CD4-positive, alpha-beta T cell treated with Interleukin-15 for 4 hours (primary cell): ENCODE measurements at regions not wholly inside any gene's neighbourhood (a gene's known extent, or its start where the extent isn't known, plus 50 kb on each side); places are given as distances from the start of the nearest gene placed in this dataset.
A peak's percentile ranks its signal among the peaks of the same experiment; 100 is the strongest.

Experiments used
- DNase-seq: peaks from one replicate; pipeline ENCODE4 v3.0.0-alpha.2; 2020; ENCODE audit warnings: low spot score

- DNase-seq: no peak
These were observed 57.1 kb downstream of the HLA-A start for GRCh38 chr6:29999416-29999815.

GRCh38 chr6:30000156-30000791, 57.9 kb downstream of the HLA-A start:
- DNase-seq: no peak

GRCh38 chr6:30002871-30003270, 58.2 kb upstream of the POLR1H start:
- DNase-seq: no peak

GRCh38 chr6:30005482-30005881, 55.6 kb upstream of the POLR1H start:
- no peak for DNase-seq

GRCh38 chr6:30006170-30007131, 54.6 kb upstream of the POLR1H start:
- DNase-seq: peak; percentile 13

- no peak for DNase-seq
These were observed 53.8 kb upstream of the POLR1H start for GRCh38 chr6:30007132-30007764.

- DNase-seq: no peak
These were observed 52.0 kb upstream of the POLR1H start for GRCh38 chr6:30009113-30009512.
